ENCODE measurements at regions not wholly inside any gene's neighbourhood (a gene's known extent, or its start where the extent isn't known, plus 50 kb on each side); places are given as distances from the start of the nearest gene placed in this dataset.

- TF ChIP-seq YY1 (IDR thresholded peaks at IDR 0.05; ENCODE audit: low read depth, low read length) (no peak), KDM1A (IDR thresholded peaks at IDR 0.05; ENCODE audit: borderline replicate concordance, low read length) (no peak)
Measured at GRCh38 chr9:96109680-96110351, 192.2 kb downstream of the HSD17B3 start (continued).
